NK-92 (cell line): ENCODE measurements at regions not wholly inside any gene's neighbourhood (a gene's known extent, or its start where the extent isn't known, plus 50 kb on each side); places are given as distances from the start of the nearest gene placed in this dataset.
"Not testable (repeated sequence)": the region's sequence is repeated elsewhere in the genome, so short reads cannot be mapped to it uniquely, and the experiment has no call there.

ENCODE experiments used
- DNase-seq: peaks from one replicate; lab custom pipeline; 2025; ENCODE audit not compliant: unreplicated experiment; lab: John Stamatoyannopoulos, UW

DNA sequence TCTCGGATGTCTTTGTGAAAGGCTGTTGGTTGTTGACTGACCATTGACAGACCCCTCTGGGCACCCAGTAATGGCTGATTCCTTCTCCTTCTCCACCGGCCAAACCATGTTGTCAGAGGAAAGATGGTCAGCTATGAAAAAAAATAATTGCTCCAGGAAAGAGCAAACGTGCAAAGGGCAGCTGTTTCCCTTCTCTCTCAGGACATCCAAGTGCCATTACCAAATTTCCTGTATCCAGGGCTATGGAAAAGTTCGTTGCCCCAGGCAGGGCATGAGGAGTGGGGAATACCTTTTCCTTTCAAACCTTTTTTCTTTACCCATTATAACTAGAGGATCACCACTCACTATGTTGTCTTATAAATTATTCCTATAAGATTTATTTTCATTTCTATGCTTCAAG, 321.5 kb upstream of the HNRNPA3 start:
- no peak for DNase-seq

- DNase-seq, result no peak
Measured at GRCh38 chr2:176891857-176892256, 320.7 kb upstream of the HNRNPA3 start.

DNA sequence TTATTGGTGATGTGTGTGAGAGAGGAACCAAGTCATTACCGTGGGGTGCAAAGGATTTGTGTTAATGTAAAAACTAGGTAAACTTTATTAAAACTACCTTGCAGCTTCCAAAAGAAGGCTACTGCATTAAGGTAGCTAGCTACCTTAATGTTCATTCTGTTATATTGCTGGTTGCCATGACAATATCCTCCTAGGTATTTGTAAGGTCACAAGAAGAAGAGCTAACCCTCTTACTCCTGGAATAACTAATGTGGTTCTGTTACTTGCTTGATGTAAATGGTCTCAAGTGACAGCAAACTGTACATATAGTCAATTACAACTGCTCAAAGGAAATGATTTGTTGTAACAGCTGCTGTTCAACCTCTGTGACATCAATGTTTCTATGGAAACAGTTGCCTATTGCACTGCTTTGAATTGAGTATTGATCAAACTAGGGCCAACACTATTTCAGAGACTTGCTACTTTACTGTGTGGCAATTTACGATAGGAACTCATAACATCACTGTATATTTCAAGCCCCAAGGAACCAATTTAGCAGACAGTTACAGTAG, 319.8 kb upstream of the HNRNPA3 start:
- no peak for DNase-seq

- DNase-seq, result no peak
Measured at GRCh38 chr2:176895158-176895557, 317.4 kb upstream of the HNRNPA3 start.

DNA sequence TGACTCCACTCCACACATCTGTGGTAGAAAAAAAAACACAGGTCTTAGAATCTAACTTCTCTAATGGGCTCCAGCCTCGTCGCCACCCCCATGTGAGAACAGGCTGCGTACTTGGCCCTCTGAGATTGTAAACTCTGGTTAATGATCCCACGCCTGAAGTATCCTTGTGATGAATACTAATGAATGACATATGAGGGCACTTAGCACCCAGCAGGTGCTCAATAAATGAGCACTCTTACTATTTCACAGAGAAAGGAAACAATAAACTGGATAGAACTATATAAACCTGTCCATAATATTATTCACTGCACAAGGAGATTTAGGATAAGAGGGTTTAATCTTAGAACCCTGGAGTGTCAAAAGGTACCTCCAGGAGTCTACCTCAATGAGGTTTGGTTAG, 310.1 kb upstream of the HNRNPA3 start:
- DNase-seq, result no peak

- not testable (repeated sequence) for DNase-seq
Measured at GRCh38 chr2:176904053-176904452, 308.5 kb upstream of the HNRNPA3 start.

DNA sequence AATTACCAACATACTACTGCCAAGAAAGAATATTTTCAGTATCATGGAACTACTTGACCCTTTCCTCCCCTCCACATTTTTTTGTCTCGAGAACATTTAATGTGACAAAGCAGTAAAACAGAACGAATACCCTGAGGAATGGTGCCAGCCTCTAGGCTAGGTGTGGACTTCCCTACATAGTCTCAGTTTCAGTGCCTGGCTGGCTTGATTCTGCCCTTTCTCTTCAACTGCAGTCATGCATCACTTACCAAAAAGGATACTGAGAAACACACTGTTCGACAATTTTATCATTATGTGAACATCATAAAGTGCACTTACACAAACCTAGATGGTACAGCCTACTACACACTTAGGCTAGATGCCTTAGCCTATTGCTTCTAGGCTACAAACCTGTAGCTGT, 305.3 kb upstream of the HNRNPA3 start:
- DNase-seq, result no peak

- no peak for DNase-seq
Measured at GRCh38 chr2:176910828-176911227, 301.8 kb upstream of the HNRNPA3 start.

DNA sequence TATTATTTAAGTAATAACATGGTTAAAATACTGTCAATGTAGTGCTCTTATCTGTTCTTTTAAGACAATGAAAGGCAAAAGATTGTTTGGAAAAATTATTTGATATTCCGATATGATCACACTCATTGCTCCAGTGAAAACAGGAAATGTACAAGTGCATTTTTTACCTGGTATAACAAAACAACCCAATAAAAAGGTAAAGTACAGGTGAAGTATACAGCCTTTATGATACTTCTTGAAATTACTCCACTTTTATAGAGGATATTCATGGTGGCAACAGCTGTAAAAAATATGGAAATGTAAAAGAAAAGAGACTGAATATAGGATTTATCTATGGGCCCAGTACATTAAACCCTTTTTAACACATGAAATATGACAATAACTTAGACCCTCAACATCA, 298.6 kb upstream of the HNRNPA3 start:
- no peak for DNase-seq

GRCh38 chr2:176914371-176914770, 298.2 kb upstream of the HNRNPA3 start:
- no peak for DNase-seq

DNA sequence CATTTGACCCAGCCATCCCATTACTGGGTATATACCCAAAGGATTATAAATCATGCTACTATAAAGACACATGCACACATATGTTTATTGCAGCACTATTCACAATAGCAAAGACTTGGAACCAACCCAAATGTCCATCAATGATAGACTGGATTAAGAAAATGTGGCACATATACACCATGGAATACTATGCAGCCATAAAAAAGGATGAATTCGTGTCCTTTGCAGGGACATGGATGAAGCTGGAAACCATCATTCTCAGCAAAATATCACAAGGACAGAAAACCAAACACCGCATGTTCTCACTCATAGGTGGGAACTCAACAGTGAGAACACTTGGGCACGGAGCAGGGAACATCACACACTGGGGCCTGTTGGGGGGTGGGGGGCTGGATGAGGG, 290.0 kb upstream of the HNRNPA3 start:
- not testable (repeated sequence) for DNase-seq

- DNase-seq, result no peak
Measured at GRCh38 chr2:176923205-176923604, 289.4 kb upstream of the HNRNPA3 start.

DNA sequence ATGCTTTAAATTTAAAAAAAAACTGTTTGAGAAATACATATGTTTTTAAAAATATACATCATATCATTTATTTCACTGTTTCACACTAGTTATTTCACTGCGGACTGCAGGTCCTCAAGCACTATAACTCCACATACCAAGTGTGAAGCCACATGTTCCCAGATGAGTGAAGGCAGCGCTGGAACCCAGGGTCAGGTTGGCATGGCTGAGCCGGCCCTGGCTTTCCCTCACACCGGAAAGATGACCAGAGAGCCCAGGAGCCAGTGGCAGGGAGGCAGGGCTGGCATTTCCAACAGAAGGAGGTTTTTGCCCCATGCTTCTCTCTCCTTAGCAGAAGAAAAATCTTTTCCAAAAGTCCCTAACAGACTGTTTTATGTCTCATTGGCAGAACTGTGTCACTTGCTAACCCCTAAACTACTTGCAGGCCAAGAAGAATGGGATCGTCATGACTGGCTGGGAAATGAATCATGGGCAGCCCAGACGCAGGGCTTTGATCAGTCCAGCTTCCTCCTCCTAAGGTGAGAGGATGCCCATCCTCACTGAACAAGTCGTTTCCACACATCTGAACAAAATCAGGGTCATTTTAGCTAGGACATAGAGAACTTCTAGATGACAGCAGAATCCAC, 287.6 kb upstream of the HNRNPA3 start:
- DNase-seq, result no peak

DNA sequence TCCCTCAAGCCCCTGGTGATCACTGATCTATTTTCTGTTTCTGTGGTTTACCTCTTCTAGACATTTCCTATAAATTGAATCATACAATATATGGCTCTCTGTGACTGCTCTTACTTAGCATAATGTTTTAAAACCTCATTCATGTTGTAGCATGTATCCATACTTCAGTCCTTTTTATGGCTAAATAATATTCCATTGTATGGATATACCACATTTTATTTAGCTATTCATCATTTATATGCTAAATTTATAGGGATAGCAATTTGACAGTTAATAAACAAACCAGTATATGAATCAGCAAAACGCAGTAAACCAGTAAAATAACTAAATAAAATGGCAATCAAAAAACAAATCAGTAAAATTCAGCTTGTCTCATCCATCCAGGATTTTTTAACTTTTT, 286.1 kb upstream of the HNRNPA3 start:
- no peak for DNase-seq

- not testable (repeated sequence) for DNase-seq
Measured at GRCh38 chr2:176929387-176929786, 283.2 kb upstream of the HNRNPA3 start.

DNA sequence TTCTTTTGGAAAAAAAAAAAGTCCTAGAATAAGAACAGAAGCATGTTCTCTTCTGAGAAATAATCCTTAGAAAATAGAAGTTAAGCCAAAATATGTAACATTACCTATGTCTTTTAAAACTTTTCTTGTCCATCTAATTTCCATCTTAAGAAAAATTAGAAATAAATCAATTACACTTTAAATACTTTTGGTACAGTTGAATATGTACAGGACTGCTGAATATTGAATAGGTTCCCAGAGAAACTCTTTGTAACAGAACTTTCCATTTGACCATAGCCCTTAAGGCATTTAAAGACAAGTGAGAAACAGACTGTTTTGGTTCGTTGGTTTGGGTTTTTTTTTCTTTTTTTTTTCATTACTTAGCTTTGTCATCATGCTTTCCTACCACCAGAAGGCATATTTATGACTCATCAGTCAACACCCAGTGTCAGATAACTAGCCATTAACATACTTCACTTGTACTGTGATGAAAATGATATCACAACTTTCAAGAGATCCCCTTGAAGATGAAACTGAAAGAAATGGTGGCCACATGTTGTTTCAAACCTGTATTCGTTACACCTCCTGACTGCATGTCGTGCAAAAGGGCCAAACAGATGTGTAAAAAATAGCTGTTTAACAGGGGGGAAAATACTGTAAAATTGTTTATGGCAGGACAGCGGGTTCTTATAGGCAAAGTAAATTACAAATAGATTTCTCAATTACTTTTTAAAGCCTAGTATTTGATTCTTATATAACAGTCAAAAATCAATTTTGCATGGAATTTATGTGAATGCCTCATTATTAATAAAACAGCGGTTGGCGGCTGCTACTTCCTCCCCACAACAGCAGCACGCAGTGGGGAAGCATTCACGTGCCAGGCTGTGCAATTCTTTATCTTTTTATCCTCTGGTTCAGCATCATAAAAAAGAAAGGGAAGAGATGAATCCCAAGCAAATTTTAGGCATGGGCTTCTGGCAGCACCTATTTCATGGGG, 280.7 kb upstream of the HNRNPA3 start:
- DNase-seq, result no peak

- no peak for DNase-seq
Measured at GRCh38 chr2:176934131-176934530, 278.5 kb upstream of the HNRNPA3 start.

DNA sequence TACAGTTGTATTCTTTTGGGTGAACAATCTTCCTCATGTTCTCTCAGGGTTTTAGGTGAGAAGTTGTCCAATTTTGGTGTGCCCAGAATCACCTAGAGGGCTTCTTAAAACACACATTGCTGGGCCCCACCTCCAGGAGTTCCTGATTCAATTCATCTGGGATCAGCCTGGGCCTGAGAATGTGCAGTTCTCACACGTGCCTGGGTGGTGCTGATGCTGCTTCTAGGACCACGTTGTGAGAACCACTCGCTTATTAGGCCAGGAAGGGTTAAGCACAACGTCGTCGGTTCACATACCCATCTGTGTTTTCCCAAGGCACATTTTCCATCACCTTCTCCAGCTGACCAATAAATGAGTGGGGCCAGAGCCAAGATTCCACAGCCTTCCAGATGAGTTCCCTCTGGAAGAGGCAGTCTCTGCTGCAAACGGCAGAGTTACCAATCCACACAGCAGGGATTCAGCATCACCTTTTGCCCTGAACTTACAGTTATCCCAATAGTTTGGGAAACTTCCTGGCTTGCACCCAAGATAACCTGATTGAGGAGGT, 277.7 kb upstream of the HNRNPA3 start:
- no peak for DNase-seq

- no peak for DNase-seq
Measured at GRCh38 chr2:176935543-176936102, 277.0 kb upstream of the HNRNPA3 start.

DNA sequence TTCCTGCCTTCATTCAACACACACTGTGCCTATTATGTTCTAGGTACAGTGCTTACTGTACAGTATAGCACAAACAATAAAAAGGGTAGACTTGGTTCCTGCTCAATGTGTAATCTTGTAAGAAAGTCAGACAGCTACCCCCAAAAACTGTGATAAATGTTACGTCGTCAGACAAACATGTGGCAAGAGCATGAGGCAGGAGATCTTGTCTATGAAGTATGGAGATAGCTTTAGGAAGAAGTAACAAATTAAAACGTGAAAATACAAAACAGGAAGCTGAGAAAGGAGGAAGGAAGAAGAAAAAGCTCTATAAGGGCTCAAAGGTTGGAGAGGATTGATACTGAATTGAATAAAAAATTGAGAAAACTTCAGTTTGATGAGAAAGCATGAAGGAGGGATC, 276.2 kb upstream of the HNRNPA3 start:
- no peak for DNase-seq

DNA sequence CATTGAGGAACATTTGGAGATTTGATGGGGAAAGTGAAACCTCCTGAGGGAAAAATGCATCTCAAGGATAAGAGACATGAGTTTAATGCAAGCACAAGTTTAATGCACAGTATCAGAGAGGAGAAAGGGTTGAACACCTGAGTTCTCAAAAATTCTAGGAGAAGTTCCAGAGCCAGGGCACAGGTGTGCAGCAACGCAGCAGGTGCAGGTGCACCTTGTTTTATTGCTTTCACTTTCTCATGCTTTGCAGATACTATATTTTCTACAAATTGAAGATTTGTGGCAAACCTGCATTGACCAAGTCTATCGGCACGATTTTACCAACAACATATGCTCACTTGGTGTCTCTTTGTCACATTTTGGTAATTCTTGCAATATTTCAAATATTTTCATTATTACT, 267.6 kb upstream of the HNRNPA3 start:
- DNase-seq, result no peak
